ENCODE measurements at regions not wholly inside any gene's neighbourhood (a gene's known extent, or its start where the extent isn't known, plus 50 kb on each side); places are given as distances from the start of the nearest gene placed in this dataset.

DNA sequence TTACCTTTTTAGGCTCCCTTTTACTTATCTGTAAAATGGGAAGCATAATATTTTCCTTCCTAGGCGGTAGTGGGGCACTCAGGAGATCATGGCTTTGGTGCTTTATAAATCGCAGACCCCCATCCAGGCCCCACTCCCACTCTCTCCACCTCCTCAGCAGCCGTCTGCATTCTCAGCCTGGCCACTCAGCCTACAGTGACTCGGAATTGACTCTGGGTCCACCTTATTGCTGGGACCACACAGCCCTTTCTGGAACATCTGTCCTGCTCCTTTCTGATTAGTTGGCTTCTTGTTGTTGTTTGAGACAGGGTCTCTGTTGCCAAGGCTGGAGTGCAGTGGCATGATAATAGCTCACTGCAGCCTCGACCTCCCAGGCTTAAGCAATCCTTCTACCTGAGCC, 76.5 kb downstream of the RPLP1 start:
- no peaks in the 10 kb centered on the region for H3K27me3 Mint-ChIP-seq (ENCODE audit: unreplicated experiment)
- TF ChIP-seq, protein P1, sequence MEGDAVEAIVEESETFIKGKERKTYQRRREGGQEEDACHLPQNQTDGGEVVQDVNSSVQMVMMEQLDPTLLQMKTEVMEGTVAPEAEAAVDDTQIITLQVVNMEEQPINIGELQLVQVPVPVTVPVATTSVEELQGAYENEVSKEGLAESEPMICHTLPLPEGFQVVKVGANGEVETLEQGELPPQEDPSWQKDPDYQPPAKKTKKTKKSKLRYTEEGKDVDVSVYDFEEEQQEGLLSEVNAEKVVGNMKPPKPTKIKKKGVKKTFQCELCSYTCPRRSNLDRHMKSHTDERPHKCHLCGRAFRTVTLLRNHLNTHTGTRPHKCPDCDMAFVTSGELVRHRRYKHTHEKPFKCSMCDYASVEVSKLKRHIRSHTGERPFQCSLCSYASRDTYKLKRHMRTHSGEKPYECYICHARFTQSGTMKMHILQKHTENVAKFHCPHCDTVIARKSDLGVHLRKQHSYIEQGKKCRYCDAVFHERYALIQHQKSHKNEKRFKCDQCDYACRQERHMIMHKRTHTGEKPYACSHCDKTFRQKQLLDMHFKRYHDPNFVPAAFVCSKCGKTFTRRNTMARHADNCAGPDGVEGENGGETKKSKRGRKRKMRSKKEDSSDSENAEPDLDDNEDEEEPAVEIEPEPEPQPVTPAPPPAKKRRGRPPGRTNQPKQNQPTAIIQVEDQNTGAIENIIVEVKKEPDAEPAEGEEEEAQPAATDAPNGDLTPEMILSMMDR (IDR thresholded peaks at IDR 0.05; ENCODE audit: partially characterized antibody, unreplicated experiment): no peak
- DNase-seq: no peak
- no peaks in the 10 kb centered on the region for H3K36me3 Mint-ChIP-seq (ENCODE audit: unreplicated experiment)
- no peak overlapping the region for H3K27ac Mint-ChIP-seq (ENCODE audit: unreplicated experiment)
- H3K4me1 Mint-ChIP-seq (ENCODE audit: low read depth, unreplicated experiment): peaks cover 32% of the 10 kb centered on the region
- H3K4me3 Mint-ChIP-seq (ENCODE audit: unreplicated experiment): no peak overlapping the region
- H3K9me3 Mint-ChIP-seq (ENCODE audit: unreplicated experiment): peaks cover 2% of the 10 kb centered on the region

DNA sequence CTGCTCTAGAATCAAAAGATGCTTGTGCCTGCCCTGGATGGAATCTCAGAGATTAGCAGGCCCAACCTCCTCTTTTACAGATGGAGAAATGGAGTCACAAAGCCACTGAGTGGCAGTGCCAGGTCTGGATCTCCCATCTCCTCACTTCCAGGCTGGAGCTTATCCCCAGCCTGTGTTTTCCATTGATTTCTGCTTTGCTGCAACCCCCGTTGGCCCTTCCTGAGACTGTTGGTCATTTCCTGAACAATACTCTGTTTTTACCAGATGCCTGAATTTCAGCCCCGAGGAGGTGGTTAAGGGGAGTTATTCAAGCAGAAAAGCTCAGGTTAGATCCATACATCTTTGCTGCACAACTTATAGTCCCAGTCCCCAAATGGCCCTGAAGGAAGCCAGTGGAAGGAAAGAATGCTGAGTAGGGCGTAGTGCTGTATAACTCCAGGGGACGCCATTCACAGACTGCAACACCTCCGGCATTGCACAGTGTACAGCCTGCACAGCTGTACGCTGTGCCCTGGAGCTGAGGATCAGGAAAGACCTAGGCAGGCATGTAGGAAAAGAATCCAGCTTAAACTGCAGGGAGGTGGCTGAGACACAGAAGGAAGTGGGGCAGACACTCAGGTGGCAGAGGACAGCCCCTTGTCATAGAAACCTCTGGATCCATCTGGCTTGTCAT, 77.5 kb downstream of the RPLP1 start:
- H3K27me3 Mint-ChIP-seq (ENCODE audit: unreplicated experiment): no peaks in the 10 kb centered on the region
- peaks cover 2% of the 10 kb centered on the region for H3K9me3 Mint-ChIP-seq (ENCODE audit: unreplicated experiment)
- H3K4me3 Mint-ChIP-seq (ENCODE audit: unreplicated experiment): no peak overlapping the region
- TF ChIP-seq, protein P1 (IDR thresholded peaks at IDR 0.05; ENCODE audit: partially characterized antibody, unreplicated experiment): no peak
- H3K4me1 Mint-ChIP-seq (ENCODE audit: low read depth, unreplicated experiment): peaks cover 27% of the 10 kb centered on the region
- no peaks in the 10 kb centered on the region for H3K36me3 Mint-ChIP-seq (ENCODE audit: unreplicated experiment)
- H3K27ac Mint-ChIP-seq (ENCODE audit: unreplicated experiment): no peak overlapping the region
- DNase-seq: no peak

DNA sequence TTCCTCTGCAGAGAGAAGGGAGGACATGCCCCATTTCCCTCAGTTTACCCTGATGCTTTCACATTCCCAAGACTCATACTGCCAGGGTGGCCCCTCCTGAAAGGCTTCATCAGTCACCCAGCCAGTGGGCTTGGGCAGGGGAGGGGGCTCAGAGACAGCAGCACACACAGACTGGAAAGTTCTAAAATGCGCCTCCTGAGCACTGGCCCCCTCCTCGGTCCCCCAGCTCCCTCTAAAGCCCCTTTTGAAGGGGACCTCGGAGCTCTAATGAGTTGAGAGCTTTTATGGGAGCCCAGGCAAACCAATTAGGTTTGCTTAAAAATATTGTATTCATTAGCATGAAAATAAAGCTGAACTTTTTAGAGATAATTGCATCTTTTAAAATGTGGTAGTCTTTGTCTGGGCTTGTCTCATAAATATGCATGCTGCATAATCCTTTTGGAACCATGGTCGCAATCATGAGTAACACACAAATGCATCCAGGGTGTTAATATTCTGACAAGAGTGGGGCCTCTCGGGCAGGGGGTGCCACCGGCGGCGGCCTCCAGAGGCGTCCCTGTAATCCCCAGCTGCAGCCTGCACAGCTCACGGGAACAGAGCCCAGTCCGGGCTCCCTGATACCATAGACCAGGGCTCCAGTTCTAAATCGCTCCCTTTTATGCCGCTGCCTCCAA, 78.5 kb downstream of the RPLP1 start:
- TF ChIP-seq, protein P1 (IDR thresholded peaks at IDR 0.05; ENCODE audit: partially characterized antibody, unreplicated experiment): no peak
- peaks cover 2% of the 10 kb centered on the region for H3K9me3 Mint-ChIP-seq (ENCODE audit: unreplicated experiment)
- no peak overlapping the region for H3K27ac Mint-ChIP-seq (ENCODE audit: unreplicated experiment)
- H3K4me1 Mint-ChIP-seq (ENCODE audit: low read depth, unreplicated experiment): peaks cover 35% of the 10 kb centered on the region
- H3K36me3 Mint-ChIP-seq (ENCODE audit: unreplicated experiment): no peaks in the 10 kb centered on the region
- no peak overlapping the region for H3K4me3 Mint-ChIP-seq (ENCODE audit: unreplicated experiment)
- no peaks in the 10 kb centered on the region for H3K27me3 Mint-ChIP-seq (ENCODE audit: unreplicated experiment)
- no peak for DNase-seq

DNA sequence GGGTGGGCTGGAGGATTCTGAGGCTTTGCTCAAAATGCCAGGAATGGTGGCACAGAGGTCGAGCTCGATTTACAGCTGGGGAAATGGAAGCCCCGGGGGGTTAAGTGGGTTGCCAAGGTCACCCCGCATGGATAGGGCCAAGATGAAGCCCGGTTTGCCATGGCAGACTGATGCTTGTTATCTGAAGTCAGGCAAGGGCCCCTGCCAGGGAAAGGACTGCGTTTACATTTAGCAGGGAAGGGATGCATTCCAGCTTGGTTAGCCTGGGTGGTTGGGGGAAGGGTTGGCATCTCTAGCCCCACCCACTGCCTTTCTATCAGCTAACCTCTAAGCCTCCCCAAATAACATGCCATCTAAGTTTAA, 79.0 kb downstream of the RPLP1 start:
- peaks cover 37% of the 10 kb centered on the region for H3K4me1 Mint-ChIP-seq (ENCODE audit: low read depth, unreplicated experiment)
- no peaks in the 10 kb centered on the region for H3K36me3 Mint-ChIP-seq (ENCODE audit: unreplicated experiment)
- no peak overlapping the region for H3K27ac Mint-ChIP-seq (ENCODE audit: unreplicated experiment)
- no peaks in the 10 kb centered on the region for H3K27me3 Mint-ChIP-seq (ENCODE audit: unreplicated experiment)
- H3K9me3 Mint-ChIP-seq (ENCODE audit: unreplicated experiment): peaks cover 2% of the 10 kb centered on the region
- H3K4me3 Mint-ChIP-seq (ENCODE audit: unreplicated experiment): no peak overlapping the region
- no peak for DNase-seq
- TF ChIP-seq, protein P1 (IDR thresholded peaks at IDR 0.05; ENCODE audit: partially characterized antibody, unreplicated experiment): no peak

DNA sequence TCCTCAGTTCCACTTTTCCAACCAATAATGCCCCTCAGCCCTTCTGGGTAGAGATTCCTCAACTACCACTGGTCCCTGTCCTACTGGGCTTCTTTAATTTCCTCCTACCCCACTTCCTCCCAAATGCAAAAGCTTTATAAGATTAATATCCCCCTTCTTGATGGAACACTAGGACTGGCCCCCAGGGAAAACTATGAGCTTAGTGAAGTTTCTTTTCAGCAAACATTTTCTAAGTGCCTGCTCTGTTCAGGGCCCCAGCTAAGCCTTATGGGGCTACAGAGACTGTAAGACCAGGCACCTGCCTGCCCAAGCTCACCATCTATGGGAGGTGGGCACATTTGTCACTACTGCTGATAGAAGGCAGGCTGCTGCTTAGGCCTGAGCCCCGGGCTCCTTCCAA, 79.4 kb downstream of the RPLP1 start:
- H3K27me3 Mint-ChIP-seq (ENCODE audit: unreplicated experiment): peaks cover 2% of the 10 kb centered on the region
- peaks cover 2% of the 10 kb centered on the region for H3K9me3 Mint-ChIP-seq (ENCODE audit: unreplicated experiment)
- no peaks in the 10 kb centered on the region for H3K36me3 Mint-ChIP-seq (ENCODE audit: unreplicated experiment)
- peaks cover 42% of the 10 kb centered on the region for H3K4me1 Mint-ChIP-seq (ENCODE audit: low read depth, unreplicated experiment)
- DNase-seq: no peak
- TF ChIP-seq, protein P1 (IDR thresholded peaks at IDR 0.05; ENCODE audit: partially characterized antibody, unreplicated experiment): no peak
- no peak overlapping the region for H3K4me3 Mint-ChIP-seq (ENCODE audit: unreplicated experiment)
- no peak overlapping the region for H3K27ac Mint-ChIP-seq (ENCODE audit: unreplicated experiment)

All from glutamatergic neuron (in vitro differentiated cells).